ENCODE measurements at regions not wholly inside any gene's neighbourhood (a gene's known extent, or its start where the extent isn't known, plus 50 kb on each side); places are given as distances from the start of the nearest gene placed in this dataset.

GRCh38 chr5:117691081-117691870 lies 1116.7 kb upstream of the SEMA6A start:
- peak; percentile 26 for DNase-seq

- DNase-seq: no peak
Observed at GRCh38 chr5:117690612-117691011, 1116.0 kb upstream of the SEMA6A start.

- no peak for DNase-seq
Observed at GRCh38 chr5:117686926-117687325, 1112.3 kb upstream of the SEMA6A start.

GRCh38 chr5:117682416-117682815 lies 1107.8 kb upstream of the SEMA6A start:
- DNase-seq: no peak

- DNase-seq: peak; percentile 21
Observed at GRCh38 chr5:117681431-117682254, 1107.0 kb upstream of the SEMA6A start.

- DNase-seq: no peak
Observed at GRCh38 chr5:117680426-117680825, 1105.8 kb upstream of the SEMA6A start.

- DNase-seq: no peak
Observed at GRCh38 chr5:117679046-117679445, 1104.4 kb upstream of the SEMA6A start.

- DNase-seq: no peak
Observed at GRCh38 chr5:117675646-117676045, 1101.0 kb upstream of the SEMA6A start.

- no peak for DNase-seq
Observed at GRCh38 chr5:117671551-117671950, 1096.9 kb upstream of the SEMA6A start.

- no peak for DNase-seq
Observed at GRCh38 chr5:117667105-117667504, 1092.5 kb upstream of the SEMA6A start.

- no peak for DNase-seq
Observed at GRCh38 chr5:117665121-117665520, 1090.5 kb upstream of the SEMA6A start.

GRCh38 chr5:117662361-117662760 lies 1087.7 kb upstream of the SEMA6A start:
- DNase-seq: no peak

- DNase-seq: no peak
Observed at GRCh38 chr5:117657541-117657940, 1082.9 kb upstream of the SEMA6A start.

- DNase-seq: no peak
Observed at GRCh38 chr5:117652958-117653280, 1078.3 kb upstream of the SEMA6A start.

- DNase-seq: peak; percentile 81
Observed at GRCh38 chr5:117652036-117652957, 1077.7 kb upstream of the SEMA6A start.

- no peak for DNase-seq
Observed at GRCh38 chr5:117649821-117650220, 1075.2 kb upstream of the SEMA6A start.

GRCh38 chr5:117645400-117645799 lies 1070.8 kb upstream of the SEMA6A start:
- no peak for DNase-seq

- DNase-seq: no peak
Observed at GRCh38 chr5:117638581-117638980, 1064.0 kb upstream of the SEMA6A start.

- DNase-seq: no peak
Observed at GRCh38 chr5:117633093-117633492, 1058.5 kb upstream of the SEMA6A start.

GRCh38 chr5:117624201-117624600 lies 1049.6 kb upstream of the SEMA6A start:
- no peak for DNase-seq

GRCh38 chr5:117623042-117623805 lies 1048.6 kb upstream of the SEMA6A start:
- peak; percentile 3 for DNase-seq

- no peak for DNase-seq
Observed at GRCh38 chr5:117621921-117622320, 1047.3 kb upstream of the SEMA6A start.

Measured in skin of body (tissue), 1 donor.